ENCODE measurements at regions not wholly inside any gene's neighbourhood (a gene's known extent, or its start where the extent isn't known, plus 50 kb on each side); places are given as distances from the start of the nearest gene placed in this dataset.
"Not testable (repeated sequence)": the region's sequence is repeated elsewhere in the genome, so short reads cannot be mapped to it uniquely, and the experiment has no call there.

DNA sequence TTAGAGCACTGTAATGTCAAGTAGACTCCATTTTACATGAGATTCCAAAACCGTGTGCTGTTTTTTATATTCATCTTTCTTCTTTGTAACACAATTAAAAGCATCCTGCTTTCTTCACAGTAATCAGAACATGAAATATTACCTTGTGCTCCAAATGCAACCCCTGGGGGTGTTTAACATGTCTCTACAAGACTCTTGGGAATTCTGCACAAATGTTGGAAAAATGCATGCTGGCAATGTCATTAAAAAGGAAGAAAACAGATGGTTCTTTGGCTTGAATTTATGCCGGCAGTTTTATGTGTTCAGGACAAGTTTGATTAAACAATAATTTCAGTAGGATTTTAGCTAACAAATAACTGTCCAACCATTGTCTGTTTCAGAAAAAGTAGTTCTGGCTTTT, 159.1 kb downstream of the LIG4 start:
- DNase-seq (ENCODE audit: low read depth) = no peak
- Histone ChIP-seq H3K36me3 (ENCODE audit: control insufficient read depth, insufficient read depth, low read length) (no peaks in the 10 kb centered on the region), H3K4me3 (ENCODE audit: low read depth, low read length) (no peak overlapping the region), H3K27me3 (ENCODE audit: control insufficient read depth, insufficient read depth, low read length) (no peaks in the 10 kb centered on the region)
- no peak for FAIRE-seq
- TF ChIP-seq, protein P1, sequence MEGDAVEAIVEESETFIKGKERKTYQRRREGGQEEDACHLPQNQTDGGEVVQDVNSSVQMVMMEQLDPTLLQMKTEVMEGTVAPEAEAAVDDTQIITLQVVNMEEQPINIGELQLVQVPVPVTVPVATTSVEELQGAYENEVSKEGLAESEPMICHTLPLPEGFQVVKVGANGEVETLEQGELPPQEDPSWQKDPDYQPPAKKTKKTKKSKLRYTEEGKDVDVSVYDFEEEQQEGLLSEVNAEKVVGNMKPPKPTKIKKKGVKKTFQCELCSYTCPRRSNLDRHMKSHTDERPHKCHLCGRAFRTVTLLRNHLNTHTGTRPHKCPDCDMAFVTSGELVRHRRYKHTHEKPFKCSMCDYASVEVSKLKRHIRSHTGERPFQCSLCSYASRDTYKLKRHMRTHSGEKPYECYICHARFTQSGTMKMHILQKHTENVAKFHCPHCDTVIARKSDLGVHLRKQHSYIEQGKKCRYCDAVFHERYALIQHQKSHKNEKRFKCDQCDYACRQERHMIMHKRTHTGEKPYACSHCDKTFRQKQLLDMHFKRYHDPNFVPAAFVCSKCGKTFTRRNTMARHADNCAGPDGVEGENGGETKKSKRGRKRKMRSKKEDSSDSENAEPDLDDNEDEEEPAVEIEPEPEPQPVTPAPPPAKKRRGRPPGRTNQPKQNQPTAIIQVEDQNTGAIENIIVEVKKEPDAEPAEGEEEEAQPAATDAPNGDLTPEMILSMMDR (IDR thresholded peaks at IDR 0.05; ENCODE audit: insufficient read depth, low read length, severe bottlenecking) = no peak

DNA sequence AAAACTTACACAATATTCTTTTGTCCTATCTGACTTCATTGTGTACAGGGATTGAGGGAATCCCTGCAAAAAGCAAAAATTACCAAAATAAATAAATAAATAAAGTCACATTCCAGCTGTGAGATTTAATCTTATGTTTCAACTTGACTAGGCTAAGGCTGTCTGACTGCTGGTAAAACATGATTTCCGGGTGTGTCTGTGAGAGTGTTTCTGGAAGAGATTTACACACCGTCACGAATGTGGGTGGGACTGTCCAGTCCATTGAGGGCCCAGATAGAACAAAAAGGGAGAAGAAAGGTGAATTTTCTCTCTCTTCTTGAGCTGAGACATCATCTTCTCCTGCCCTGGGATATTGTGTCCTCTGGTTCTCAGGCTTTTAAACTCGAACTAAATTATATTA, 166.1 kb downstream of the LIG4 start:
- FAIRE-seq (no peak), DNase-seq (ENCODE audit: low read depth) (no peak)
- TF ChIP-seq, protein P1 (IDR thresholded peaks at IDR 0.05; ENCODE audit: insufficient read depth, low read length, severe bottlenecking) = no peak
- H3K4me3 ChIP-seq (ENCODE audit: low read depth, low read length) = no peak overlapping the region
- H3K36me3 ChIP-seq (ENCODE audit: control insufficient read depth, insufficient read depth, low read length) = no peaks in the 10 kb centered on the region
- no peaks in the 10 kb centered on the region for H3K27me3 ChIP-seq (ENCODE audit: control insufficient read depth, insufficient read depth, low read length)

DNA sequence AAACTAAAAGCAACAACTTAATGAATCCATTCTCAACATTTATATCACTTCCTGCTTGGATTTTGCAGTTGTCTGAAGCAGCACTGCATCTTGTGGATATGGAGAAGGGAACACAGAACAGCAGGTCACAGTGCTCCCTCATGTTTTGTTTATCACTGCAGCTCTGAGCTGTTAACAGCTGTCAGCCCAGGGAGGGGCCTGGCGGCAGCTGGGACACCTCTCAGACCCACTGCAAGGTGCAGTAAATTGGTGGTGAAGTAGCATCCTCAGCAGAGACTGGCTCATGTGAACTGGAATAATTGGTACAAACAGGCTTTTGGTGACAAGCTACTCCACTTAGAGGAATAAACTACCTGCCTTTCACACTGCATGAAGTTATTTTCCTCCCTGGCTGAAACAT, 170.4 kb downstream of the LIG4 start:
- no peaks in the 10 kb centered on the region for H3K36me3 ChIP-seq (ENCODE audit: control insufficient read depth, insufficient read depth, low read length)
- no peak for FAIRE-seq
- H3K27me3 ChIP-seq (ENCODE audit: control insufficient read depth, insufficient read depth, low read length) = no peaks in the 10 kb centered on the region
- H3K4me3 ChIP-seq (ENCODE audit: low read depth, low read length) = no peak overlapping the region
- DNase-seq (ENCODE audit: low read depth) = no peak
- TF ChIP-seq, protein P1 (IDR thresholded peaks at IDR 0.05; ENCODE audit: insufficient read depth, low read length, severe bottlenecking) = no peak

DNA sequence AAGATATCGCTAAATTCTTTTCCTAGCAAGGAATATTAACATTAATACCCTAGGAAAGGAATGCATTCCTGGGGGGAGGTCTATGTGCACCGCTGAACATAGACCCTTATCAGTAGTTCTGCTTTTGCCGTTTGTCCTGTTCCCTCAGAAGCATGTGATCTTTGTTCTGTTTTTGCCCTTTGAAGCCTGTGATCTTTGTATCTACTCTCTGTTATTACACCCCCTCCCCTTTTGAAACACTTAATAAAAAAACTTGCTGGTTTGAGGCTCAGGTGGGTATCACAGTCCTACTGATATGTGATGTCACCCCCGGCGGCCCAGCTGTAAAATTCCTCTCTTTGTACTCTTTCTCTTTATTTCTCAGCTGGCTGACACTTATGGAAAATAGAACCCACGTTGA, 172.5 kb downstream of the LIG4 start:
- H3K36me3 ChIP-seq (ENCODE audit: control insufficient read depth, insufficient read depth, low read length); H3K27me3 ChIP-seq (ENCODE audit: control insufficient read depth, insufficient read depth, low read length); H3K4me3 ChIP-seq (ENCODE audit: low read depth, low read length); FAIRE-seq; DNase-seq (ENCODE audit: low read depth): not testable (repeated sequence)

DNA sequence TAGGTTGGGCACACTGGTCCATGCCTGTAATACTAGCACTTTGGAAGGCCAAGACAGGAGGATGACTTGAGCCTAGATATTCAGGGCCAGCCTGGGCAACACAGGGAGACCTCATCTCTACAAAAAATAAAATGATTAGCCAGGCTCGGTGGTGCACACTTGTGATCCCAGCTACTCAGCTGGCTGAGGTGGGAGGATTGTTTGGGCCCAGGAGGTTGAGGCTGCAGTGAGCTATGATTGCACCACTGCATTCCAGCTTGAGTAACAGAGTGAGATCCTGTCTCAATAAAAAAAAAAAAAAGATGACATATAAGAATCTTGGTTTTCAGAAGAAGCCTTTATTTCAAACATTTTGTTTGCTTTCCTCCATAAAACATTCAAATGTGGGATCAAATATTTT, 178.0 kb downstream of the LIG4 start:
- FAIRE-seq (no peak), DNase-seq (ENCODE audit: low read depth) (no peak)
- H3K36me3 ChIP-seq (ENCODE audit: control insufficient read depth, insufficient read depth, low read length) = no peaks in the 10 kb centered on the region
- TF ChIP-seq, protein P1 (IDR thresholded peaks at IDR 0.05; ENCODE audit: insufficient read depth, low read length, severe bottlenecking) = no peak
- H3K4me3 ChIP-seq (ENCODE audit: low read depth, low read length) = no peak overlapping the region
- H3K27me3 ChIP-seq (ENCODE audit: control insufficient read depth, insufficient read depth, low read length) = no peaks in the 10 kb centered on the region

DNA sequence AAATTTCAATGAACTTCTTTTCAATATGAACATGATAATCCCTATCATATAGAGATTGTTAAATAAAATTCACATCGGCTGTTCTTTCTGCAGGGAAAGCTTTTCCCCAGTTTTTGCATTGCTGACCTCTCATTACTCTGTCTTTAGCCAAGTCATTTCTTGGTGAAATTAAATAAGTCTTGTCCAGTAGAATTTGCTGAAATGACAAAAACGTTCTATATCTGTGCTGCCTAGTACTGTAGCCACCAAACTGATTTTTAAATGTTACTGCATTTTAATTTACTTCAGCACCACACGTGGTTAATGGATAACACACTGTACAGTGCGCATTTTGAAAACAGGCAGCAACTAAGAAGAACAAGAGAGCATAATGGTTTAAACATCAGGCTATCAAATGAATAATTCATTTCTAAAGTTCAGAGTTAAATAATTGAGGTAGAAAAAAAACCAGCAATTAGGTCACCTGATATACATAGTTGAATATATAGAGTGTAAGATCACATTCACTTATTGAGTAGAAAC, 178.9 kb downstream of the LIG4 start:
- Histone ChIP-seq H3K4me3 (ENCODE audit: low read depth, low read length) (no peak overlapping the region), H3K27me3 (ENCODE audit: control insufficient read depth, insufficient read depth, low read length) (no peaks in the 10 kb centered on the region), H3K36me3 (ENCODE audit: control insufficient read depth, insufficient read depth, low read length) (no peaks in the 10 kb centered on the region)
- no peak for DNase-seq (ENCODE audit: low read depth)
- TF ChIP-seq, protein P1 (IDR thresholded peaks at IDR 0.05; ENCODE audit: insufficient read depth, low read length, severe bottlenecking) = no peak
- no peak for FAIRE-seq

Measured in bronchial epithelial cell (primary cell).